ENCODE measurements at regions not wholly inside any gene's neighbourhood (a gene's known extent, or its start where the extent isn't known, plus 50 kb on each side); places are given as distances from the start of the nearest gene placed in this dataset.

GRCh38 chr20:41978875-41979274, 360.7 kb upstream of the CHD6 start:
- intact Hi-C loops (cut with micrococcal nuclease): no loop called here
- ATAC-seq (ENCODE audit: low read depth) (no peak), DNase-seq (no peak)
- Mint-ChIP-seq H3K4me1 (no peaks in the 10 kb centered on the region), H3K36me3 (ENCODE audit: low read depth) (no peaks in the 10 kb centered on the region), H3K27me3 (no peaks in the 10 kb centered on the region), H3K9me3 (no peaks in the 10 kb centered on the region), H3K27ac (no peak overlapping the region), H3K4me3 (no peak overlapping the region)
- ChIA-PET CTCF (no interaction called here), POLR2A (no interaction called here)
- TF ChIP-seq, protein P1, sequence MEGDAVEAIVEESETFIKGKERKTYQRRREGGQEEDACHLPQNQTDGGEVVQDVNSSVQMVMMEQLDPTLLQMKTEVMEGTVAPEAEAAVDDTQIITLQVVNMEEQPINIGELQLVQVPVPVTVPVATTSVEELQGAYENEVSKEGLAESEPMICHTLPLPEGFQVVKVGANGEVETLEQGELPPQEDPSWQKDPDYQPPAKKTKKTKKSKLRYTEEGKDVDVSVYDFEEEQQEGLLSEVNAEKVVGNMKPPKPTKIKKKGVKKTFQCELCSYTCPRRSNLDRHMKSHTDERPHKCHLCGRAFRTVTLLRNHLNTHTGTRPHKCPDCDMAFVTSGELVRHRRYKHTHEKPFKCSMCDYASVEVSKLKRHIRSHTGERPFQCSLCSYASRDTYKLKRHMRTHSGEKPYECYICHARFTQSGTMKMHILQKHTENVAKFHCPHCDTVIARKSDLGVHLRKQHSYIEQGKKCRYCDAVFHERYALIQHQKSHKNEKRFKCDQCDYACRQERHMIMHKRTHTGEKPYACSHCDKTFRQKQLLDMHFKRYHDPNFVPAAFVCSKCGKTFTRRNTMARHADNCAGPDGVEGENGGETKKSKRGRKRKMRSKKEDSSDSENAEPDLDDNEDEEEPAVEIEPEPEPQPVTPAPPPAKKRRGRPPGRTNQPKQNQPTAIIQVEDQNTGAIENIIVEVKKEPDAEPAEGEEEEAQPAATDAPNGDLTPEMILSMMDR (IDR thresholded peaks at IDR 0.05): no peak

DNA sequence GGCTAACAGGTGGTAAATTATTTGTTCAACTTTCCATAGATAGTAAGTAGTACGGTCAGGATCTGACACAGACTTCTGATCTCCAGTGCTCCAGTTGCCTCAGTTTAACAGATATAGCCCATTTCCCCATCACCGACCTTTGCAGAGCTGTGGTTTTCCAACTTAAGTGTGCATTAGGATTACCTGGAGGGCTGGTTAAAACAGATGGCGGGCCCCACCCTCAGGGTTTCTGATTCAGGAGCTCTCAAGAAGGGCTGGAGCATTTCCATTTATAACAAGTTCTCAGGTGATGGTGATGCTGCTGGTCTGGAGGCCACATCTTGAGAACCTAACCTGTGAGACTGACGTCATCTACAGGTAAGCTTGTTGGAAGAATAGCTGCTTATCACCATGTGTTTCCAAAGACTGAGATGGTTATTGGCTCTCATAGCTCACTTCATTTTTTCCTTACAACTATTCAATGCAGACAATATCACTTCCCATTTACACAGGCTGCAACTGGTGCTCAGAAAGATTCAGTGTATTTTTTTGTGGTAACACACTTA, 360.1 kb upstream of the CHD6 start:
- Mint-ChIP-seq H3K27ac (no peak overlapping the region), H3K9me3 (no peaks in the 10 kb centered on the region), H3K4me3 (no peak overlapping the region), H3K36me3 (ENCODE audit: low read depth) (no peaks in the 10 kb centered on the region), H3K27me3 (no peaks in the 10 kb centered on the region), H3K4me1 (no peaks in the 10 kb centered on the region)
- CTCF ChIA-PET: no interaction called here
- TF ChIP-seq, protein P1 (IDR thresholded peaks at IDR 0.05): no peak
- DNase-seq (no peak), ATAC-seq (ENCODE audit: low read depth) (no peak)
- intact Hi-C loops (cut with micrococcal nuclease): no loop called here
- POLR2A ChIA-PET: no interaction called here

- Mint-ChIP-seq H3K27ac (no peak overlapping the region), H3K4me3 (no peak overlapping the region), H3K4me1 (no peaks in the 10 kb centered on the region), H3K27me3 (no peaks in the 10 kb centered on the region), H3K36me3 (ENCODE audit: low read depth) (no peaks in the 10 kb centered on the region), H3K9me3 (no peaks in the 10 kb centered on the region)
- DNase-seq (no peak), ATAC-seq (ENCODE audit: low read depth) (no peak)
- POLR2A ChIA-PET: no interaction called here
- CTCF ChIA-PET: no interaction called here
- intact Hi-C loops (cut with micrococcal nuclease): no loop called here
- TF ChIP-seq, protein P1 (IDR thresholded peaks at IDR 0.05): no peak
These were observed 351.5 kb upstream of the CHD6 start for GRCh38 chr20:41969656-41970055.

DNA sequence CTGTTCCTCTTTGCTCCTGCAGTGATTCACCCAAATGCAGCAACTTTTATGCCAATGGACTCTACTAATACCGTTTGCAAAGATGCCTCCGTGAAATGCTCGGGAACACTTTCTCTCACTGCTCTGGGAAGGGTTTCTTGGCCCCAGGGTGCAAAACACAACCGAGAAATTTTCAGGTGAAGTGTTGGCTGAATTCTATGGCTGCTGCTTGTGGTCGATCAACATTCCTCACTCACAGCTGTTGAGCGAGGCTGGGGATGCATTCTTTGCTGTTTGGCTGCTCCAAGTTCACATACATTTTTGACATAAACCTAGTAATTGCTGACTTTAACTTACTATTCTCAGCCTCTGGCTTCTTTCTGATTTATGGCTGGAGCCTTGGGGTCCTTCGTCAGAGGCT, 342.0 kb upstream of the CHD6 start:
- Mint-ChIP-seq H3K9me3 (no peaks in the 10 kb centered on the region), H3K36me3 (ENCODE audit: low read depth) (no peaks in the 10 kb centered on the region), H3K4me1 (no peaks in the 10 kb centered on the region), H3K4me3 (no peak overlapping the region), H3K27ac (no peak overlapping the region), H3K27me3 (no peaks in the 10 kb centered on the region)
- CTCF ChIA-PET: no interaction called here
- intact Hi-C loops (cut with micrococcal nuclease): no loop called here
- POLR2A ChIA-PET: no interaction called here
- ATAC-seq (ENCODE audit: low read depth) (no peak), DNase-seq (no peak)
- TF ChIP-seq, protein P1 (IDR thresholded peaks at IDR 0.05): no peak

GRCh38 chr20:41958391-41958790, 340.2 kb upstream of the CHD6 start:
- H3K27me3 Mint-ChIP-seq: no peaks in the 10 kb centered on the region
- TF ChIP-seq, protein P1 (IDR thresholded peaks at IDR 0.05): no peak
- ATAC-seq (ENCODE audit: low read depth) (no peak), DNase-seq (no peak)
- H3K36me3 Mint-ChIP-seq (ENCODE audit: low read depth): no peaks in the 10 kb centered on the region
- CTCF ChIA-PET: no interaction called here
- intact Hi-C loops (cut with micrococcal nuclease): no loop called here
- no peak overlapping the region for H3K4me3 Mint-ChIP-seq
- no peaks in the 10 kb centered on the region for H3K9me3 Mint-ChIP-seq
- no peak overlapping the region for H3K27ac Mint-ChIP-seq
- no peaks in the 10 kb centered on the region for H3K4me1 Mint-ChIP-seq
- POLR2A ChIA-PET: no interaction called here

Measured in activated B cell treated with CpG ODN at 0.5 μM for 24 hours (primary cell).